ENCODE measurements at regions not wholly inside any gene's neighbourhood (a gene's known extent, or its start where the extent isn't known, plus 50 kb on each side); places are given as distances from the start of the nearest gene placed in this dataset.

DNA sequence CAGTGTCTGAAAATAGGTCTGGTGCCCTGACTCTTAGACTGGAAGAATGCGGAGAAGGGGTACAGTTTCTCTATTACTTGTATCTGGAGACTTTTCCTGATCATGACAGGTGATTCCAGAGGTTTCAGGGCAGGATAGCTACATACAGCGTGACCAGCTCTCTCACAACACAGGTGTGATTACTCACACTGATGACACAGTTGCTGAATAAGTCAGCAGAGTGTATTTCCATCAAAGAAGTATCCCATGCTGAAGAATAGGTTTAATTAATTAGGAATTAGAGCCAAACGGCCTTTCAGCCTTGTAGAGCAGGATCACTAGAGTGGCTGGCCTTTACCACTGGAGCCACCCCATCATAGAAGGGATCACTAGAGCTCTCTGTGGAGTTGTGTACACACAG lies 298.6 kb downstream of the LMX1A start:
- TF ChIP-seq, protein P1, sequence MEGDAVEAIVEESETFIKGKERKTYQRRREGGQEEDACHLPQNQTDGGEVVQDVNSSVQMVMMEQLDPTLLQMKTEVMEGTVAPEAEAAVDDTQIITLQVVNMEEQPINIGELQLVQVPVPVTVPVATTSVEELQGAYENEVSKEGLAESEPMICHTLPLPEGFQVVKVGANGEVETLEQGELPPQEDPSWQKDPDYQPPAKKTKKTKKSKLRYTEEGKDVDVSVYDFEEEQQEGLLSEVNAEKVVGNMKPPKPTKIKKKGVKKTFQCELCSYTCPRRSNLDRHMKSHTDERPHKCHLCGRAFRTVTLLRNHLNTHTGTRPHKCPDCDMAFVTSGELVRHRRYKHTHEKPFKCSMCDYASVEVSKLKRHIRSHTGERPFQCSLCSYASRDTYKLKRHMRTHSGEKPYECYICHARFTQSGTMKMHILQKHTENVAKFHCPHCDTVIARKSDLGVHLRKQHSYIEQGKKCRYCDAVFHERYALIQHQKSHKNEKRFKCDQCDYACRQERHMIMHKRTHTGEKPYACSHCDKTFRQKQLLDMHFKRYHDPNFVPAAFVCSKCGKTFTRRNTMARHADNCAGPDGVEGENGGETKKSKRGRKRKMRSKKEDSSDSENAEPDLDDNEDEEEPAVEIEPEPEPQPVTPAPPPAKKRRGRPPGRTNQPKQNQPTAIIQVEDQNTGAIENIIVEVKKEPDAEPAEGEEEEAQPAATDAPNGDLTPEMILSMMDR (IDR thresholded peaks at IDR 0.05; ENCODE audit: extremely low read depth in 1 of 2, insufficient read depth in 1 of 2, low read depth in 1 of 2, low read length in 2 of 2): no peak
- TF ChIP-seq, protein P2, sequence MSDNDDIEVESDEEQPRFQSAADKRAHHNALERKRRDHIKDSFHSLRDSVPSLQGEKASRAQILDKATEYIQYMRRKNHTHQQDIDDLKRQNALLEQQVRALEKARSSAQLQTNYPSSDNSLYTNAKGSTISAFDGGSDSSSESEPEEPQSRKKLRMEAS (IDR thresholded peaks at IDR 0.05; ENCODE audit: insufficient read depth, insufficient read length): no peak
- TF ChIP-seq EZH2 (IDR thresholded peaks at IDR 0.05; ENCODE audit: borderline replicate concordance, low read depth, low read length, severe bottlenecking) (no peak), JUN (IDR thresholded peaks at IDR 0.05; ENCODE audit: borderline replicate concordance, insufficient read depth, insufficient read length, low read depth) (no peak), POLR2A (IDR thresholded peaks at IDR 0.05; ENCODE audit: low read depth, low read length) (no peak), GATA2 (IDR thresholded peaks at IDR 0.05; ENCODE audit: insufficient read depth, insufficient read length, low read depth, low read length) (no peak), FOS (IDR thresholded peaks at IDR 0.05; ENCODE audit: borderline replicate concordance, insufficient read depth, low read length) (no peak), POLR2AphosphoS5 (IDR thresholded peaks at IDR 0.05; ENCODE audit: insufficient read depth, low read depth, low read length) (no peak)

All from endothelial cell of umbilical vein (primary cell).